NCI-H345 treated with DMSO at 0.1 percent for 48 hours (cell line): ENCODE measurements at regions not wholly inside any gene's neighbourhood (a gene's known extent, or its start where the extent isn't known, plus 50 kb on each side); places are given as distances from the start of the nearest gene placed in this dataset.

Source experiments
- DNase-seq: peaks from one replicate; lab custom pipeline; 2025; ENCODE audit not compliant: unreplicated experiment; lab: John Stamatoyannopoulos, UW

GRCh38 chr3:72336114-72336651 is 512.1 kb downstream of the SHQ1 start:
- no peak for DNase-seq

GRCh38 chr3:72335458-72336095 is 512.7 kb downstream of the SHQ1 start:
- no peak for DNase-seq

GRCh38 chr3:72334681-72335457 is 513.4 kb downstream of the SHQ1 start:
- peak; percentile 70 for DNase-seq

GRCh38 chr3:72332689-72333088 is 515.6 kb downstream of the SHQ1 start:
- DNase-seq, result no peak

GRCh38 chr3:72332036-72332435 is 516.2 kb downstream of the SHQ1 start:
- DNase-seq, result no peak

GRCh38 chr3:72331076-72331475 is 517.2 kb downstream of the SHQ1 start:
- no peak for DNase-seq

GRCh38 chr3:72329354-72329753 is 518.9 kb downstream of the SHQ1 start:
- DNase-seq, result peak; percentile 18

GRCh38 chr3:72328755-72329277 is 519.4 kb downstream of the SHQ1 start:
- no peak for DNase-seq

GRCh38 chr3:72327008-72327407 is 521.2 kb downstream of the SHQ1 start:
- DNase-seq, result no peak

GRCh38 chr3:72324253-72324811 is 523.9 kb downstream of the SHQ1 start:
- DNase-seq, result no peak

- no peak for DNase-seq
Observed at GRCh38 chr3:72323773-72324172, 524.5 kb downstream of the SHQ1 start.

- DNase-seq, result no peak
Observed at GRCh38 chr3:72322264-72322976, 525.8 kb downstream of the SHQ1 start.

GRCh38 chr3:72320955-72321303 is 527.3 kb downstream of the SHQ1 start:
- DNase-seq, result no peak

- no peak for DNase-seq
Observed at GRCh38 chr3:72320095-72320954, 527.9 kb downstream of the SHQ1 start.

- DNase-seq, result no peak
Observed at GRCh38 chr3:72319194-72320094, 528.8 kb downstream of the SHQ1 start.

- DNase-seq, result no peak
Observed at GRCh38 chr3:72318504-72319193, 529.6 kb downstream of the SHQ1 start.

- DNase-seq, result no peak
Observed at GRCh38 chr3:72317491-72317890, 530.8 kb downstream of the SHQ1 start.

- DNase-seq, result no peak
Observed at GRCh38 chr3:72316501-72317279, 531.6 kb downstream of the SHQ1 start.
